ENCODE measurements at regions not wholly inside any gene's neighbourhood (a gene's known extent, or its start where the extent isn't known, plus 50 kb on each side); places are given as distances from the start of the nearest gene placed in this dataset.
"Not testable (repeated sequence)": the region's sequence is repeated elsewhere in the genome, so short reads cannot be mapped to it uniquely, and the experiment has no call there.

DNA sequence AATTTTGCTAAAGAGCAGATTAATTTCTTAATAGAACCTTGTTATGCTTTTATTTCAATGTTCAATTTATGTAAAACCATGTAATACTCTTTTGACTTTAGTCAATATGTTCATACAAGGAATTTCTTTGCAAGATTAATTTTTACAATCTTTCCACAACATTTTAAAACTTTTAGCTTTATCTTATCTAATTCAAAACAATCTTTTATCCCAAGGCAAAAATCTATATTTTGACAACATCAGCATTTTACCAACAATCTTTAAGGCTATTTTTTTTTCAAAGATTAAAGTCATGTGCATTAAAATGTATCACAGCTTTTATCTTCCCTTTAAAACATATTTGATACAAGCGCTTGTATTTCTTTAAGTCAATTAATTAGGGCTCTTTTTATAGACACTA, 914.7 kb downstream of the PLOD2 start:
- intact Hi-C loops (cut with DNase I): no loop called here
- Histone ChIP-seq H3K9me3 (peaks cover 0 to 39% of the 10 kb centered on the region in 2 donors), H3K4me3 (no peak overlapping the region), H3K27me3 (no peaks in the 10 kb centered on the region), H3K36me3 (no peaks in the 10 kb centered on the region), H3K27ac (no peak overlapping the region), H3K4me1 (no peaks in the 10 kb centered on the region)
- ATAC-seq: no peak
- DNase-seq: no peak
- TF ChIP-seq CTCF (IDR thresholded peaks at IDR 0.05): no peak

- intact Hi-C loops (cut with DNase I): no loop called here
- no peaks in the 10 kb centered on the region for H3K27me3 ChIP-seq
- H3K9me3 ChIP-seq: peaks cover 0 to 39% of the 10 kb centered on the region in 2 donors
- H3K4me1 ChIP-seq: no peaks in the 10 kb centered on the region
- no peaks in the 10 kb centered on the region for H3K36me3 ChIP-seq
- H3K27ac ChIP-seq: no peak overlapping the region
- ATAC-seq (no peak), DNase-seq (no peak)
- H3K4me3 ChIP-seq: no peak overlapping the region
- TF ChIP-seq CTCF (IDR thresholded peaks at IDR 0.05): no peak
Observed at GRCh38 chr3:145248928-145249327, 912.1 kb downstream of the PLOD2 start.

DNA sequence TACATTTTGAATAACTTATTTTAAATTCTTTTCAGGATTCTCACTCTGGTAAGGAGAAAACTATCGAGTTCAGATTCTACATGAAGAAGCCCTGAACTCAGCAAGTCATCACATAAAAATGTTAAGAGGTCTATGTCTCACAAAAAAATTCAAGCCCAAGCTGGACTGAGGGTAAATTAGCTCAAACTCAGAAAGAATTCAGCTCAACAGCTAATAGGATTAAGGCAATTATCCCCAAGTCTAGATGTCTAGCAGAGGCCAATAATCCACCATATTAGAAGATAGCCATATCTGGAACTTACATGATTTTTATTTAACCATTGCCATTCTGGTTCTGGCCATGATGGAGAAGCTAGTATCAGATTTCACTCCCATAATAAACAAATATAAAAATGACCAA, 909.7 kb downstream of the PLOD2 start:
- Histone ChIP-seq H3K27me3 (no peaks in the 10 kb centered on the region), H3K4me3 (no peak overlapping the region), H3K36me3 (no peaks in the 10 kb centered on the region), H3K4me1 (no peaks in the 10 kb centered on the region), H3K9me3 (peaks cover 0 to 39% of the 10 kb centered on the region in 2 donors), H3K27ac (no peak overlapping the region)
- intact Hi-C loops (cut with DNase I): no loop called here
- ATAC-seq: no peak
- DNase-seq: no peak
- no peak for TF ChIP-seq CTCF (IDR thresholded peaks at IDR 0.05)

GRCh38 chr3:145257967-145258366, 903.0 kb downstream of the PLOD2 start:
- ATAC-seq; H3K4me3 ChIP-seq; H3K27ac ChIP-seq; H3K36me3 ChIP-seq; DNase-seq; H3K27me3 ChIP-seq; H3K4me1 ChIP-seq; H3K9me3 ChIP-seq; intact Hi-C loops (cut with DNase I): not testable (repeated sequence)

- Histone ChIP-seq H3K9me3 (peaks cover 0 to 8% of the 10 kb centered on the region in 2 donors), H3K27ac (no peak overlapping the region)
Observed at GRCh38 chr3:145259166-145259880, 901.7 kb downstream of the PLOD2 start.

GRCh38 chr3:145263458-145263857, 897.5 kb downstream of the PLOD2 start:
- H3K27me3 ChIP-seq; intact Hi-C loops (cut with DNase I); H3K36me3 ChIP-seq; H3K27ac ChIP-seq; ATAC-seq; H3K4me1 ChIP-seq; H3K4me3 ChIP-seq; DNase-seq; H3K9me3 ChIP-seq: not testable (repeated sequence)

More at GRCh38 chr3:145259166-145259880, 901.7 kb downstream of the PLOD2 start:
- ATAC-seq: no peak
- no peaks in the 10 kb centered on the region for H3K36me3 ChIP-seq
- no peaks in the 10 kb centered on the region for H3K4me1 ChIP-seq
- H3K4me3 ChIP-seq: no peak overlapping the region
- TF ChIP-seq CTCF (IDR thresholded peaks at IDR 0.05): no peak
- no peak for DNase-seq
- no peaks in the 10 kb centered on the region for H3K27me3 ChIP-seq
- intact Hi-C loops (cut with DNase I): no loop called here

All from left lung (tissue), 4 donors.